Astrocyte of the cerebellum (primary cell): ENCODE measurements at regions not wholly inside any gene's neighbourhood (a gene's known extent, or its start where the extent isn't known, plus 50 kb on each side); places are given as distances from the start of the nearest gene placed in this dataset.

ENCODE experiments used
- DNase-seq: peaks from one replicate; pipeline ENCODE4 v3.0.0-alpha.2; 2011; ENCODE audit warnings: low read depth
- H3K4me3 ChIP-seq: 2 replicates; pipeline ENCODE4 v1.5.1; 2011; ENCODE audit warnings: mild to moderate bottlenecking, low read depth, low read length, moderate library complexity
- CTCF ChIP-seq: IDR thresholded peaks from 2 replicates; pipeline ENCODE4 v1.5.1; 2012; ENCODE audit warnings: low read length, low read depth, moderate library complexity, mild to moderate bottlenecking; ENCODE audit errors: missing control alignments
- in situ Hi-C: cut with HindIII; loops from 2 replicates; pipeline ENCODE4 v1.10.0; 2017; ENCODE audit warnings: low sequenced_read_pairs

- no peak for DNase-seq
- no peak overlapping the region for H3K4me3 ChIP-seq
- in situ Hi-C loops = no loop called here
- TF ChIP-seq CTCF = no peak
These were observed 101.7 kb upstream of the MAX start for GRCh38 chr14:65204056-65204455.

- in situ Hi-C loops = no loop called here
- H3K4me3 ChIP-seq = no peak overlapping the region
- TF ChIP-seq CTCF = no peak
- DNase-seq = no peak
These were observed 103.7 kb upstream of the MAX start for GRCh38 chr14:65206078-65206447.

GRCh38 chr14:65206448-65207096 is 104.3 kb upstream of the MAX start:
- no peak for TF ChIP-seq CTCF
- no peak overlapping the region for H3K4me3 ChIP-seq
- DNase-seq = no peak
- in situ Hi-C loops = no loop called here

- in situ Hi-C loops = no loop called here
- no peak overlapping the region for H3K4me3 ChIP-seq
- DNase-seq = no peak
- TF ChIP-seq CTCF = no peak
These were observed 106.2 kb upstream of the MAX start for GRCh38 chr14:65208548-65208947.

GRCh38 chr14:65210118-65210821 is 108.0 kb upstream of the MAX start:
- no peak for DNase-seq
- H3K4me3 ChIP-seq = no peak overlapping the region
- TF ChIP-seq CTCF = no peak
- in situ Hi-C loops = no loop called here

DNA sequence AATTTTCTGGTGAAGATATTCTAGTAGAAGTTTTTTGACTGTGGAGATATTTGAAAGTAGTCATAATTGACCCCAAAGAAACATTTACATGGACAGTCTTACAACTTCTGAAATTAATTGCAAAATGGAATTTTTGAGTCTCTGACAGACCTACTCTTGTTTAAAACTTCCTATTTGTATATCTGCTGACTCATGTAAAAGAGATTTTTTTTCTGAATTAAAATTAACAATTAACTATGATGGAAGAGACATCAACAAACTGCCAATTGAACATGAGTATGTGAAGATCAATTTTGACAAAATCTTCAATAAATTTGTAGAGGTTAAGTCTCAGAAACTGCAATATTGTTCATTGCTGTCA is 108.5 kb upstream of the MAX start:
- DNase-seq = no peak
- no peak for TF ChIP-seq CTCF
- H3K4me3 ChIP-seq = no peak overlapping the region
- in situ Hi-C loops = no loop called here
